SK-N-SH (cell line): ENCODE measurements at regions not wholly inside any gene's neighbourhood (a gene's known extent, or its start where the extent isn't known, plus 50 kb on each side); places are given as distances from the start of the nearest gene placed in this dataset.

ENCODE experiments used
- CTCF ChIA-PET: fragments of 300-600, 350-600 bp; formaldehyde crosslinking; extraction: SDS; loops from one replicate; lab custom pipeline; 2021; lab: Yijun Ruan, JAX
- POLR2A ChIA-PET: fragments of 350-600 bp; sonication (Branson Sonifier 250); formaldehyde crosslinking; extraction: SDS; loops from one replicate; lab custom pipeline; 2020; ENCODE audit warnings: antibody characterized with exemption, inconsistent platforms; lab: Yijun Ruan, JAX
- DNase-seq: peaks from one replicate; pipeline ENCODE4 v3.0.0; 2012
- H2AFZ ChIP-seq: fragments of 200-600 bp; sonication (generic); 2 replicates; pipeline ENCODE4 v1.8.1; 2016; ENCODE audit warnings: antibody characterized with exemption, mild to moderate bottlenecking, low read depth
- H3F3A ChIP-seq: fragments of 200-600 bp; sonication (generic); replicated peaks from 2 replicates; pipeline ENCODE3; 2016; ENCODE audit warnings: antibody characterized with exemption, mild to moderate bottlenecking; ENCODE audit not compliant: insufficient read depth
- H3K27ac ChIP-seq, 2 experiments: fragments of 200-500 bp in 1 of 2; fragments of 200-600 bp in 1 of 2; sonication (Bioruptor generic) in 1 of 2; sonication (generic), shearing (Covaris generic) in 1 of 2; 2 replicates each; pipeline versions ENCODE4 v1.5.1 to v1.6.1; 2014 to 2016; ENCODE audit warnings: low read depth in 2 of 2, inconsistent platforms in 1 of 2, low read length in 1 of 2, mild to moderate bottlenecking in 1 of 2, mixed read lengths in 1 of 2
- H3K27me3 ChIP-seq: fragments of 200-600 bp; sonication (generic), shearing (Covaris generic); 2 replicates; pipeline ENCODE4 v1.6.1; 2016; ENCODE audit warnings: mixed run types; ENCODE audit not compliant: insufficient read depth
- H3K36me3 ChIP-seq, 2 experiments: fragments of 200-500 bp in 1 of 2; fragments of 200-600 bp in 1 of 2; sonication (Bioruptor generic) in 1 of 2; sonication (generic) in 1 of 2; replicated peaks in 1 of 2; 2 replicates each; pipeline versions ENCODE3 to v1.5.1; 2014 to 2016; ENCODE audit warnings: low read length in 1 of 2, mild to moderate bottlenecking in 1 of 2; ENCODE audit not compliant: insufficient read depth in 2 of 2, control insufficient read depth in 1 of 2
- H3K4me1 ChIP-seq, 2 experiments: fragments of 200-500 bp in 1 of 2; fragments of 200-600 bp in 1 of 2; sonication (Bioruptor generic) in 1 of 2; sonication (generic), shearing (Covaris generic) in 1 of 2; 2 replicates each; pipeline versions ENCODE4 v1.5.1 to v1.6.1; 2014 to 2016; ENCODE audit warnings: low read depth in 1 of 2, low read length in 1 of 2, mixed run types in 1 of 2; ENCODE audit not compliant: insufficient read depth in 2 of 2, control insufficient read depth in 1 of 2
- H3K4me2 ChIP-seq: fragments of 200-600 bp; sonication (generic), shearing (Covaris generic); 2 replicates; pipeline ENCODE4 v1.6.1; 2017; ENCODE audit warnings: mixed run types
- H3K4me3 ChIP-seq, 2 experiments: fragments of 200-500 bp in 1 of 2; fragments of 200-600 bp in 1 of 2; sonication (Bioruptor generic) in 1 of 2; sonication (generic), shearing (Covaris generic) in 1 of 2; 2 replicates each; pipeline versions ENCODE4 v1.5.1 to v1.8.1; 2014 to 2016; ENCODE audit warnings: low read depth in 2 of 2, inconsistent platforms in 1 of 2, low read length in 1 of 2, mild to moderate bottlenecking in 1 of 2, mixed read lengths in 1 of 2, moderate library complexity in 1 of 2
- H3K79me2 ChIP-seq: fragments of 200-600 bp; sonication (generic); 2 replicates; pipeline ENCODE4 v1.8.1; 2017; ENCODE audit warnings: mild to moderate bottlenecking; ENCODE audit not compliant: insufficient read depth
- H3K9ac ChIP-seq: fragments of 200-600 bp; sonication (generic); 2 replicates; pipeline ENCODE4 v1.6.1; 2017; ENCODE audit warnings: mixed run types
- H3K9me2 ChIP-seq: fragments of 200-600 bp; sonication (generic); 2 replicates; pipeline ENCODE4 v1.6.1; 2017; ENCODE audit warnings: mixed run types
- H3K9me3 ChIP-seq: fragments of 200-600 bp; sonication (generic); 2 replicates; pipeline ENCODE4 v1.6.1; 2017; ENCODE audit warnings: mixed run types, mild to moderate bottlenecking, moderate library complexity
- H4K20me1 ChIP-seq: fragments of 200-600 bp; sonication (generic); 2 replicates; pipeline ENCODE4 v1.6.1; 2017; ENCODE audit warnings: mild to moderate bottlenecking, mixed run types; ENCODE audit not compliant: insufficient read depth
- CHD2 ChIP-seq: fragments of 150-350 bp; IDR thresholded peaks from 2 replicates; pipeline ENCODE4 v1.6.1; 2018; ENCODE audit warnings: low read length; ENCODE audit not compliant: partially characterized antibody
- ELF1 ChIP-seq: IDR thresholded peaks from 2 replicates; pipeline ENCODE4 v1.4.0; 2012
- EP300 ChIP-seq, 2 experiments: IDR thresholded peaks; 2 replicates each; pipeline versions ENCODE4 v1.4.0 to v1.6.1; 2012; ENCODE audit warnings: borderline replicate concordance in 1 of 2, low read depth in 1 of 2, low read length in 1 of 2
- EZH2phosphoT487 ChIP-seq: fragments of 200-600 bp; sonication (generic); IDR thresholded peaks from 2 replicates; pipeline ENCODE4 v1.6.1; 2017; ENCODE audit warnings: low read depth, mixed run types, mild to moderate bottlenecking, antibody characterized with exemption, moderate library complexity, borderline replicate concordance
- FOXJ3 ChIP-seq: sonication (generic); formaldehyde crosslinking; IDR thresholded peaks from 2 replicates; pipeline ENCODE4 v1.5.1; 2020; ENCODE audit warnings: mild to moderate bottlenecking, missing genetic modification reagents
- JUND ChIP-seq: IDR thresholded peaks from 2 replicates; pipeline ENCODE4 v1.4.0; 2012
- MXI1 ChIP-seq: IDR thresholded peaks from 2 replicates; pipeline ENCODE4 v1.6.1; 2012; ENCODE audit warnings: mild to moderate bottlenecking, low read depth, low read length, improper control_type of control experiment
- NFIC ChIP-seq: IDR thresholded peaks from 2 replicates; pipeline ENCODE4 v1.4.0; 2012; ENCODE audit warnings: borderline replicate concordance
- SIN3A ChIP-seq: IDR thresholded peaks from 2 replicates; pipeline ENCODE4 v1.6.1; 2012; ENCODE audit warnings: low read depth, mild to moderate bottlenecking, low read length, moderate library complexity, borderline replicate concordance
- WGBS: methylation state at CpG from one replicate; pipeline ENCODE4 v1.1.6; 2017; ENCODE audit warnings: low lambda C conversion rate; 5-methylcytosine and 5-hydroxymethylcytosine counted together
- TF ChIP-seq, protein P1 (sequence below): fragments of 150-350 bp; IDR thresholded peaks from 2 replicates; pipeline ENCODE4 v1.6.1; 2017; ENCODE audit warnings: antibody characterized with exemption, low read length, low read depth, borderline replicate concordance
- TF ChIP-seq, protein P2 (sequence below): IDR thresholded peaks from 2 replicates; pipeline ENCODE4 v1.4.0; 2012; ENCODE audit warnings: low read depth, borderline replicate concordance
- TF ChIP-seq, protein P3 (sequence below): IDR thresholded peaks from 2 replicates; pipeline ENCODE4 v1.4.0; 2012; ENCODE audit warnings: low read depth, borderline replicate concordance
- TF ChIP-seq, protein P4 (sequence below): fragments of 150-350 bp; IDR thresholded peaks from 2 replicates; pipeline ENCODE4 v1.6.1; 2016; ENCODE audit warnings: mild to moderate bottlenecking, low read depth, low read length
- TF ChIP-seq, protein P5 (sequence below): fragments of 200-600 bp; sonication (generic); IDR thresholded peaks from 2 replicates; pipeline ENCODE4 v1.6.1; 2017; ENCODE audit warnings: antibody characterized with exemption, mild to moderate bottlenecking, moderate library complexity

DNA sequence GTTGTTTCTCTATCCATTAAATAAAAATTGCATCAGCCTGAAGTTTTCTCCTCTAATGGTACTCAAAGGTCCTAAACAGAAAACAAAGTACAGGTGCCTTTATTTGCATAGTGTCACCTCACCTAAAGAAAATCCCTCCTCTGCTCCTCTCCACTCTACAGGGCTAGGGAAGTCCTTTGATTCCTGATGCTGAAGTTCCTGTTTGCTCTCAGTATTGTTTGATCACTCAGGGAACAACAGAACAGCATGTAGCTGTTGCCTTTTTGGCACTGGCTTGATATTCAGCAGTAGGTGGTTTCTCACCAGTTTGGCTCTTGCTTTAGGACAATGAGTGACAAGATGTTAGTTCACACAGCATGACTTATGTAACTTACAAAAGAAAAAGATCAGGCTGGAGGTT is 156.2 kb upstream of the SLC7A11 start:
- Histone ChIP-seq H2AFZ (no peak overlapping the region), H3K9me2 (no peaks in the 10 kb centered on the region), H3K9ac (no peak overlapping the region), H3K79me2 (no peaks in the 10 kb centered on the region), H3F3A (no peaks in the 10 kb centered on the region), H3K36me3 (no peaks in the 10 kb centered on the region), H3K4me1 (no peaks in the 10 kb centered on the region; a peak in 1 of 4 replicates), H3K27ac (no peak overlapping the region), H3K4me3 (no peak overlapping the region), H3K4me2 (no peak overlapping the region), H3K9me3 (no peaks in the 10 kb centered on the region), H4K20me1 (no peaks in the 10 kb centered on the region), H3K27me3 (no peaks in the 10 kb centered on the region)
- TF ChIP-seq EZH2phosphoT487 = no peak
- no peak for TF ChIP-seq CHD2
- ChIA-PET POLR2A (no interaction called here), CTCF (no interaction called here)
- DNase-seq = no peak

DNA sequence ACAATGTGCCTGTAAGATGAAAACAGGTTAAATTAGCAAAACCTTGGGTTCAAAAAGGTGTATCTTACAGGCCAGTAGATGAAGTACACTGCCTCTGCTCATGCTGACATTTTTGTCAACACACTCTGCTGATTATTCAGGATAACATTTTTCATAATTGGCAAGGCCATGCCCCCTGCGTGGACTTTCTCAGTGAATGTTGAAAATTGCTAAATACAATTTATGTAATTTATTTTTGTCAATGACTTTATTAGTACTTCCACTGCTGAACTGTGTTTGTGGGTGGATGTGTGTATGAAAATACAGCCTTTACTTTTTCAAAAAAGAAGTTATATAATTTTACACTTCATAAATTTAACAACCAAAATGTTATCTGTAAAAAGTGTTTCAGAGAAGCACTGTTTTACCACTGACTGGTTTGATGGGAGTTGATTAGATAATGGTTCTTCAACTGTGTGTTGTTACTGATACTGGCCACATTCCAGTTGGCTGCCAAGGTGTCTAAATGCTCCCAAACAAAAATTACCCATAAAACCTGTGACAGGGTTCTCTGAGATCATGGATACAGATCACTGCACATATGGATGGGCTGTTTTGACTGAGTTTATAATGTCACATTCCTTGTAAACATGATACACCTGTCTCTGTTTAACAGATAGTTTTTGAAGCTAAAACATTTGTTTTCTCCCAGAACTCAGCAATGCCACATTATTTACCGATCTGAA is 151.9 kb upstream of the SLC7A11 start:
- POLR2A ChIA-PET = no interaction called here
- Histone ChIP-seq H3F3A (no peaks in the 10 kb centered on the region), H3K9me2 (no peaks in the 10 kb centered on the region), H3K4me1 (no peaks in the 10 kb centered on the region), H3K4me3 (no peak overlapping the region), H3K36me3 (no peaks in the 10 kb centered on the region), H3K9me3 (no peaks in the 10 kb centered on the region), H3K27me3 (no peaks in the 10 kb centered on the region), H3K79me2 (no peaks in the 10 kb centered on the region), H3K27ac (no peak overlapping the region), H3K4me2 (no peak overlapping the region), H3K9ac (no peak overlapping the region), H4K20me1 (no peaks in the 10 kb centered on the region), H2AFZ (no peak overlapping the region)
- CTCF ChIA-PET = no interaction called here
- DNase-seq = no peak
- no peak for TF ChIP-seq ELF1
- WGBS = 63% methylated on average over 2 of the region's 2 CpGs

DNA sequence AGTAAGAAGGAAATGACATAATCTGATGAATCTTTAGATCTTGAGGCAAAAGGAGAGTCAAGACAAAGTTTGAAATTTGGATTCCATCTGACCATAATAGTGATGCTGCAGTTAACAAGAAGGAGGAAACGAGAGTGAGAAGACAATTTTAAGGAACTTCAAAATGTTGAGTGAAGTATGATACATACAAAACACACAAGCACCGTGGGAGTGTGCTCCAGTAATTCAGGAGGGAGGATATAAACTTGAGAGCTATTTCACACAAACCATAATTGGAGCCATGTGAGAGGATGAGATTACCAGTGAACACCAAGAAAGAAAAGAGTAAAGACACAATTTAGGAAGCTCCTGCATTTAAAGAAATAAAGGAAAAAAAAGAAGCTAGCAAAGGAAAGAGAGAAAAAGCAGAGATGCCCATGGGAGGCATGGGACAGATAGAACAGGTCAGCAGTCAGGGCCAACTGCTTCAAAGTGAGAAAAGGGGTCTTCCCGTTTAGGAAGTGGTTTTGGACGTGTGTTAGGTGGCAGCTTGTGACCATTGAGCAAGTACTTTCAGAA is 150.7 kb upstream of the SLC7A11 start:
- Histone ChIP-seq H3K27ac (no peak overlapping the region), H3K9me3 (no peaks in the 10 kb centered on the region), H3K4me2 (no peak overlapping the region), H3K36me3 (no peaks in the 10 kb centered on the region), H3K79me2 (no peaks in the 10 kb centered on the region), H4K20me1 (no peaks in the 10 kb centered on the region), H3K4me1 (no peaks in the 10 kb centered on the region), H3K4me3 (no peak overlapping the region), H3K9ac (no peak overlapping the region), H2AFZ (no peak overlapping the region), H3K9me2 (no peaks in the 10 kb centered on the region), H3K27me3 (no peaks in the 10 kb centered on the region), H3F3A (no peaks in the 10 kb centered on the region)
- CTCF ChIA-PET = no interaction called here
- DNase-seq = no peak
- 55% methylated on average over 4 of the region's 4 CpGs for WGBS
- POLR2A ChIA-PET = no interaction called here
- TF ChIP-seq, protein P1, sequence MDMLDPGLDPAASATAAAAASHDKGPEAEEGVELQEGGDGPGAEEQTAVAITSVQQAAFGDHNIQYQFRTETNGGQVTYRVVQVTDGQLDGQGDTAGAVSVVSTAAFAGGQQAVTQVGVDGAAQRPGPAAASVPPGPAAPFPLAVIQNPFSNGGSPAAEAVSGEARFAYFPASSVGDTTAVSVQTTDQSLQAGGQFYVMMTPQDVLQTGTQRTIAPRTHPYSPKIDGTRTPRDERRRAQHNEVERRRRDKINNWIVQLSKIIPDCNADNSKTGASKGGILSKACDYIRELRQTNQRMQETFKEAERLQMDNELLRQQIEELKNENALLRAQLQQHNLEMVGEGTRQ = no peak
- TF ChIP-seq EZH2phosphoT487 = no peak
- TF ChIP-seq FOXJ3 (CRISPR knock-in tag) = no peak
- TF ChIP-seq, protein P2, sequence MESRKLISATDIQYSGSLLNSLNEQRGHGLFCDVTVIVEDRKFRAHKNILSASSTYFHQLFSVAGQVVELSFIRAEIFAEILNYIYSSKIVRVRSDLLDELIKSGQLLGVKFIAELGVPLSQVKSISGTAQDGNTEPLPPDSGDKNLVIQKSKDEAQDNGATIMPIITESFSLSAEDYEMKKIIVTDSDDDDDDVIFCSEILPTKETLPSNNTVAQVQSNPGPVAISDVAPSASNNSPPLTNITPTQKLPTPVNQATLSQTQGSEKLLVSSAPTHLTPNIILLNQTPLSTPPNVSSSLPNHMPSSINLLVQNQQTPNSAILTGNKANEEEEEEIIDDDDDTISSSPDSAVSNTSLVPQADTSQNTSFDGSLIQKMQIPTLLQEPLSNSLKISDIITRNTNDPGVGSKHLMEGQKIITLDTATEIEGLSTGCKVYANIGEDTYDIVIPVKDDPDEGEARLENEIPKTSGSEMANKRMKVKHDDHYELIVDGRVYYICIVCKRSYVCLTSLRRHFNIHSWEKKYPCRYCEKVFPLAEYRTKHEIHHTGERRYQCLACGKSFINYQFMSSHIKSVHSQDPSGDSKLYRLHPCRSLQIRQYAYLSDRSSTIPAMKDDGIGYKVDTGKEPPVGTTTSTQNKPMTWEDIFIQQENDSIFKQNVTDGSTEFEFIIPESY = no peak
- TF ChIP-seq, protein P3, sequence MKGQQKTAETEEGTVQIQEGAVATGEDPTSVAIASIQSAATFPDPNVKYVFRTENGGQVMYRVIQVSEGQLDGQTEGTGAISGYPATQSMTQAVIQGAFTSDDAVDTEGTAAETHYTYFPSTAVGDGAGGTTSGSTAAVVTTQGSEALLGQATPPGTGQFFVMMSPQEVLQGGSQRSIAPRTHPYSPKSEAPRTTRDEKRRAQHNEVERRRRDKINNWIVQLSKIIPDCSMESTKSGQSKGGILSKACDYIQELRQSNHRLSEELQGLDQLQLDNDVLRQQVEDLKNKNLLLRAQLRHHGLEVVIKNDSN = no peak
- no peak for TF ChIP-seq SIN3A
- no peak for TF ChIP-seq NFIC
- TF ChIP-seq CHD2 = no peak
- TF ChIP-seq MXI1 = no peak
- TF ChIP-seq EP300 (IDR thresholded peaks at IDR 0.05; ENCODE audit: borderline replicate concordance in 1 of 2, low read depth in 1 of 2, low read length in 1 of 2) = no peak
- TF ChIP-seq, protein P4, sequence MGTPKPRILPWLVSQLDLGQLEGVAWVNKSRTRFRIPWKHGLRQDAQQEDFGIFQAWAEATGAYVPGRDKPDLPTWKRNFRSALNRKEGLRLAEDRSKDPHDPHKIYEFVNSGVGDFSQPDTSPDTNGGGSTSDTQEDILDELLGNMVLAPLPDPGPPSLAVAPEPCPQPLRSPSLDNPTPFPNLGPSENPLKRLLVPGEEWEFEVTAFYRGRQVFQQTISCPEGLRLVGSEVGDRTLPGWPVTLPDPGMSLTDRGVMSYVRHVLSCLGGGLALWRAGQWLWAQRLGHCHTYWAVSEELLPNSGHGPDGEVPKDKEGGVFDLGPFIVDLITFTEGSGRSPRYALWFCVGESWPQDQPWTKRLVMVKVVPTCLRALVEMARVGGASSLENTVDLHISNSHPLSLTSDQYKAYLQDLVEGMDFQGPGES = no peak
- TF ChIP-seq, protein P5, sequence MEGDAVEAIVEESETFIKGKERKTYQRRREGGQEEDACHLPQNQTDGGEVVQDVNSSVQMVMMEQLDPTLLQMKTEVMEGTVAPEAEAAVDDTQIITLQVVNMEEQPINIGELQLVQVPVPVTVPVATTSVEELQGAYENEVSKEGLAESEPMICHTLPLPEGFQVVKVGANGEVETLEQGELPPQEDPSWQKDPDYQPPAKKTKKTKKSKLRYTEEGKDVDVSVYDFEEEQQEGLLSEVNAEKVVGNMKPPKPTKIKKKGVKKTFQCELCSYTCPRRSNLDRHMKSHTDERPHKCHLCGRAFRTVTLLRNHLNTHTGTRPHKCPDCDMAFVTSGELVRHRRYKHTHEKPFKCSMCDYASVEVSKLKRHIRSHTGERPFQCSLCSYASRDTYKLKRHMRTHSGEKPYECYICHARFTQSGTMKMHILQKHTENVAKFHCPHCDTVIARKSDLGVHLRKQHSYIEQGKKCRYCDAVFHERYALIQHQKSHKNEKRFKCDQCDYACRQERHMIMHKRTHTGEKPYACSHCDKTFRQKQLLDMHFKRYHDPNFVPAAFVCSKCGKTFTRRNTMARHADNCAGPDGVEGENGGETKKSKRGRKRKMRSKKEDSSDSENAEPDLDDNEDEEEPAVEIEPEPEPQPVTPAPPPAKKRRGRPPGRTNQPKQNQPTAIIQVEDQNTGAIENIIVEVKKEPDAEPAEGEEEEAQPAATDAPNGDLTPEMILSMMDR = no peak
- no peak for TF ChIP-seq JUND
